GM23248 (cell line): ENCODE measurements at regions not wholly inside any gene's neighbourhood (a gene's known extent, or its start where the extent isn't known, plus 50 kb on each side); places are given as distances from the start of the nearest gene placed in this dataset.
A peak's percentile ranks its signal among the peaks of the same experiment; 100 is the strongest.

Experiments
- DNase-seq: peaks from one replicate; pipeline ENCODE4 v3.0.0-alpha.2; 2015
- H2AFZ ChIP-seq: fragments of 200-600 bp; sonication (generic); 2 replicates; pipeline ENCODE4 v1.6.1; 2016; ENCODE audit warnings: antibody characterized with exemption
- H3F3A ChIP-seq: fragments of 200-600 bp; sonication (generic); 2 replicates; pipeline ENCODE4 v1.6.1; 2016; ENCODE audit warnings: mild to moderate bottlenecking, antibody characterized with exemption, mixed run types; ENCODE audit not compliant: insufficient read depth
- H3K27ac ChIP-seq: fragments of 200-600 bp; sonication (generic); 2 replicates; pipeline ENCODE4 v1.5.1; 2016; ENCODE audit warnings: mild to moderate bottlenecking
- H3K27me3 ChIP-seq: fragments of 200-600 bp; sonication (generic); replicated peaks from 2 replicates; pipeline ENCODE4 v1.6.1; 2016; ENCODE audit warnings: mild to moderate bottlenecking; ENCODE audit not compliant: insufficient read depth
- H3K36me3 ChIP-seq: fragments of 200-600 bp; sonication (generic); 2 replicates; pipeline ENCODE4 v1.6.1; 2016; ENCODE audit warnings: low read depth, mild to moderate bottlenecking
- H3K4me1 ChIP-seq: fragments of 200-600 bp; sonication (generic); 2 replicates; pipeline ENCODE4 v1.6.1; 2016; ENCODE audit warnings: mild to moderate bottlenecking; ENCODE audit not compliant: insufficient read depth
- H3K4me2 ChIP-seq: fragments of 200-600 bp; sonication (generic); one replicate; pipeline ENCODE4 v1.6.1; 2016; ENCODE audit warnings: mild to moderate bottlenecking; ENCODE audit not compliant: unreplicated experiment
- H3K4me3 ChIP-seq: fragments of 200-600 bp; sonication (generic); 2 replicates; pipeline ENCODE4 v1.5.1; 2016; ENCODE audit warnings: mild to moderate bottlenecking
- H3K79me2 ChIP-seq: fragments of 200-600 bp; sonication (generic); 2 replicates; pipeline ENCODE4 v1.6.1; 2016; ENCODE audit warnings: mild to moderate bottlenecking; ENCODE audit not compliant: insufficient read depth
- H3K9ac ChIP-seq: fragments of 200-600 bp; sonication (generic); 2 replicates; pipeline ENCODE4 v1.6.1; 2016; ENCODE audit warnings: mild to moderate bottlenecking
- H3K9me2 ChIP-seq: fragments of 200-600 bp; sonication (generic); 2 replicates; pipeline ENCODE4 v1.6.1; 2016; ENCODE audit warnings: mixed run types, mild to moderate bottlenecking, moderate library complexity; ENCODE audit not compliant: insufficient read depth
- H3K9me3 ChIP-seq: fragments of 200-600 bp; sonication (generic); one replicate; pipeline ENCODE4 v1.6.1; 2017; ENCODE audit warnings: low read depth
- H4K20me1 ChIP-seq: fragments of 200-600 bp; sonication (generic); 2 replicates; pipeline ENCODE4 v1.6.0; 2016; ENCODE audit not compliant: insufficient read depth
- EZH2 ChIP-seq: fragments of 200-600 bp; sonication (generic); IDR thresholded peaks from 2 replicates; pipeline ENCODE4 v1.6.1; 2018; ENCODE audit warnings: antibody characterized with exemption, mild to moderate bottlenecking; ENCODE audit not compliant: insufficient read depth, poor library complexity, severe bottlenecking
- EZH2phosphoT487 ChIP-seq: fragments of 200-600 bp; sonication (generic); IDR thresholded peaks from 2 replicates; pipeline ENCODE4 v1.6.1; 2018; ENCODE audit warnings: antibody characterized with exemption, moderate library complexity, mild to moderate bottlenecking, low read depth; ENCODE audit not compliant: insufficient read depth
- WGBS, 2 experiments: methylation state at CpG; one replicate each; pipeline ENCODE4 v1.1.6; 2015 to 2017; ENCODE audit warnings: low lambda C conversion rate in 2 of 2, low coverage in 1 of 2; ENCODE audit errors: missing lambda C conversion rate in 2 of 2; 5-methylcytosine and 5-hydroxymethylcytosine counted together
- in situ Hi-C: fragments of 300-500 bp; cut with MboI; formaldehyde crosslinking; loops from 2 replicates; pipeline ENCODE4 v1.15.0; 2020

GRCh38 chr12:25328072-25328712, 77.5 kb upstream of the KRAS start:
- 37 to 41% methylated on average over 5 of the region's 5 CpGs for WGBS, 2 experiments
- in situ Hi-C loops: no loop called here
- Histone ChIP-seq H3K4me2 (no peak overlapping the region), H3K4me1 (peaks cover 11% of the 10 kb centered on the region), H3K9me2 (no peaks in the 10 kb centered on the region), H3K27me3 (no peaks in the 10 kb centered on the region), H3K9me3 (no peaks in the 10 kb centered on the region), H3K9ac (no peak overlapping the region), H3K79me2 (no peaks in the 10 kb centered on the region), H3K36me3 (no peaks in the 10 kb centered on the region), H3K27ac (no peak overlapping the region), H4K20me1 (no peaks in the 10 kb centered on the region), H3K4me3 (no peak overlapping the region), H3F3A (peaks cover 12% of the 10 kb centered on the region), H2AFZ (no peak overlapping the region)
- peak; percentile 66 for DNase-seq
- TF ChIP-seq EZH2 (no peak), EZH2phosphoT487 (no peak)

DNA sequence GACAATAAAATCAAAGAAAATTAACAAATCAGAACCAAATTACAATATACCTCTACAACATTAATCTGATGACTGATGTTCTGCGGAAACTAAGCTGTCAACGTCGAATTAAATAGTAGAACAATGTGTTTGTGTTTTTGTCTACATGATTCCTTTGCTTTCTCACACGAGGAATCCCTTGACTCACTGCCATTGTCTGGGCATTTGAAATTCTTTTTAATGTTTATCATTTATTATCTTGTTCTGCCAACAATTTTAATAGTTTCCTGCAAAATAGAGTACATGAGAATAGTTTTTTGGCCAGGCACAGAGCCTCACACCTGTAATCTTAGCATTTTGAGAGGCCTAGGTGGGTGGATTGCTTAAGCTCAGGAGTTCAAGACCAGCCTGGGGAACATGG, 76.6 kb upstream of the KRAS start:
- 29 to 34% methylated on average over 4 of the region's 4 CpGs for WGBS, 2 experiments
- no peaks in the 10 kb centered on the region for H3K79me2 ChIP-seq
- no peak overlapping the region for H3K4me2 ChIP-seq
- TF ChIP-seq EZH2 (no peak), EZH2phosphoT487 (no peak)
- H2AFZ ChIP-seq: no peak overlapping the region
- H3K9me2 ChIP-seq: no peaks in the 10 kb centered on the region
- no peak overlapping the region for H3K27ac ChIP-seq
- peak; percentile 33 for DNase-seq
- in situ Hi-C loops: no loop called here
- no peaks in the 10 kb centered on the region for H3K27me3 ChIP-seq
- 0 out of 2 replicates have a peak, but pooled peaks cover 4% of the 10 kb centered on the region for H3F3A ChIP-seq
- H3K4me3 ChIP-seq: no peak overlapping the region
- H3K36me3 ChIP-seq: no peaks in the 10 kb centered on the region
- H3K9ac ChIP-seq: no peak overlapping the region
- H4K20me1 ChIP-seq: no peaks in the 10 kb centered on the region
- peaks cover 9% of the 10 kb centered on the region; the same call in 1 of the 2 replicates for H3K4me1 ChIP-seq
- no peaks in the 10 kb centered on the region for H3K9me3 ChIP-seq

GRCh38 chr12:25326326-25326725, 75.6 kb upstream of the KRAS start:
- in situ Hi-C loops: no loop called here
- Histone ChIP-seq H3F3A (0 out of 2 replicates have a peak, but pooled peaks cover 4% of the 10 kb centered on the region), H3K4me3 (no peak overlapping the region), H3K4me1 (peaks cover 9% of the 10 kb centered on the region; the same call in 1 of the 2 replicates), H3K27ac (no peak overlapping the region), H3K9me2 (no peaks in the 10 kb centered on the region), H2AFZ (no peak overlapping the region), H3K9ac (no peak overlapping the region), H3K36me3 (no peaks in the 10 kb centered on the region), H3K79me2 (no peaks in the 10 kb centered on the region), H3K4me2 (no peak overlapping the region), H3K9me3 (no peaks in the 10 kb centered on the region), H4K20me1 (no peaks in the 10 kb centered on the region), H3K27me3 (no peaks in the 10 kb centered on the region)
- no peak for DNase-seq
- TF ChIP-seq EZH2phosphoT487 (no peak), EZH2 (no peak)
- 75 to 76% methylated on average over 2 of the region's 2 CpGs for WGBS, 2 experiments

- Histone ChIP-seq H3K9me2 (no peaks in the 10 kb centered on the region), H3K27ac (no peak overlapping the region), H2AFZ (no peak overlapping the region), H4K20me1 (no peaks in the 10 kb centered on the region), H3K4me1 (peaks cover 9% of the 10 kb centered on the region; the same call in 1 of the 2 replicates), H3K9me3 (no peaks in the 10 kb centered on the region), H3K4me2 (no peak overlapping the region), H3K27me3 (no peaks in the 10 kb centered on the region), H3F3A (0 out of 2 replicates have a peak, but pooled peaks cover 4% of the 10 kb centered on the region), H3K4me3 (no peak overlapping the region), H3K79me2 (no peaks in the 10 kb centered on the region), H3K9ac (no peak overlapping the region), H3K36me3 (no peaks in the 10 kb centered on the region)
- 71 to 77% methylated on average over 2 of the region's 2 CpGs for WGBS, 2 experiments
- TF ChIP-seq EZH2phosphoT487 (no peak), EZH2 (no peak)
- in situ Hi-C loops: no loop called here
- DNase-seq: no peak
Observed at GRCh38 chr12:25324861-25325260, 74.1 kb upstream of the KRAS start.
